ENCODE measurements at regions not wholly inside any gene's neighbourhood (a gene's known extent, or its start where the extent isn't known, plus 50 kb on each side); places are given as distances from the start of the nearest gene placed in this dataset.

- DNase-seq: no peak
Observed at GRCh38 chr5:93273176-93273575, 307.8 kb downstream of the NR2F1-AS1 start.

GRCh38 chr5:93272108-93272507 is 308.9 kb downstream of the NR2F1-AS1 start:
- no peak for DNase-seq

- DNase-seq: no peak
Observed at GRCh38 chr5:93267736-93268135, 313.3 kb downstream of the NR2F1-AS1 start.

GRCh38 chr5:93267276-93267675 is 313.7 kb downstream of the NR2F1-AS1 start:
- DNase-seq: no peak

GRCh38 chr5:93257616-93258015 is 323.4 kb downstream of the NR2F1-AS1 start:
- no peak for DNase-seq

- DNase-seq: no peak
Observed at GRCh38 chr5:93255796-93256195, 325.2 kb downstream of the NR2F1-AS1 start.

GRCh38 chr5:93252165-93252564 is 328.9 kb downstream of the NR2F1-AS1 start:
- DNase-seq: no peak

GRCh38 chr5:93251347-93251746 is 329.7 kb downstream of the NR2F1-AS1 start:
- no peak for DNase-seq

- DNase-seq: no peak
Observed at GRCh38 chr5:93250424-93250823, 330.6 kb downstream of the NR2F1-AS1 start.

- DNase-seq: no peak
Observed at GRCh38 chr5:93249651-93250289, 331.2 kb downstream of the NR2F1-AS1 start.

- DNase-seq: no peak
Observed at GRCh38 chr5:93247105-93247504, 333.9 kb downstream of the NR2F1-AS1 start.

- DNase-seq: no peak
Observed at GRCh38 chr5:93246090-93246855, 334.7 kb downstream of the NR2F1-AS1 start.

- DNase-seq: no peak
Observed at GRCh38 chr5:93245226-93245625, 335.8 kb downstream of the NR2F1-AS1 start.

GRCh38 chr5:93243481-93243880 is 337.5 kb downstream of the NR2F1-AS1 start:
- no peak for DNase-seq

- DNase-seq: no peak
Observed at GRCh38 chr5:93240228-93240834, 340.7 kb downstream of the NR2F1-AS1 start.

- no peak for DNase-seq
Observed at GRCh38 chr5:93236807-93237421, 344.1 kb downstream of the NR2F1-AS1 start.

GRCh38 chr5:93235761-93236160 is 345.3 kb downstream of the NR2F1-AS1 start:
- no peak for DNase-seq

GRCh38 chr5:93226202-93226735 is 354.8 kb downstream of the NR2F1-AS1 start:
- no peak for DNase-seq

- DNase-seq: no peak
Observed at GRCh38 chr5:93225748-93226147, 355.3 kb downstream of the NR2F1-AS1 start.

GRCh38 chr5:93224624-93225023 is 356.4 kb downstream of the NR2F1-AS1 start:
- no peak for DNase-seq

GRCh38 chr5:93221773-93222172 is 359.2 kb downstream of the NR2F1-AS1 start:
- DNase-seq: no peak

GRCh38 chr5:93220431-93220830 is 360.6 kb downstream of the NR2F1-AS1 start:
- no peak for DNase-seq

GRCh38 chr5:93219641-93220145 is 361.3 kb downstream of the NR2F1-AS1 start:
- DNase-seq: no peak
